HL-60 (cell line): ENCODE measurements at regions not wholly inside any gene's neighbourhood (a gene's known extent, or its start where the extent isn't known, plus 50 kb on each side); places are given as distances from the start of the nearest gene placed in this dataset.

Experiments used
- DNase-seq, 2 experiments: peaks; one replicate each; pipeline ENCODE4 v3.0.0-alpha.2; 2010 to 2020; ENCODE audit warnings: low read depth in 1 of 2, low spot score in 1 of 2
- H3K27ac ChIP-seq: fragments of 250-450 bp; sonication (Bioruptor Pico); replicated peaks from 2 replicates; pipeline ENCODE4 v1.5.1; 2020; ENCODE audit warnings: mild to moderate bottlenecking, moderate library complexity
- H3K27me3 ChIP-seq: fragments of 250-450 bp; sonication (Bioruptor Pico); 2 replicates; pipeline ENCODE4 v1.5.1; 2021; ENCODE audit warnings: mild to moderate bottlenecking, moderate library complexity; ENCODE audit not compliant: insufficient read depth, poor library complexity, severe bottlenecking
- H3K4me3 ChIP-seq: replicated peaks from 2 replicates; pipeline ENCODE4 v1.5.1; 2011; ENCODE audit warnings: mild to moderate bottlenecking, control low read depth, low read length; ENCODE audit not compliant: insufficient read depth
- CTCF ChIP-seq: IDR thresholded peaks from one replicate; pipeline ENCODE4 v1.5.1; 2011; ENCODE audit warnings: low read length, control low read depth, inconsistent platforms; ENCODE audit not compliant: insufficient read depth
- GABPA ChIP-seq: IDR thresholded peaks from 2 replicates; pipeline ENCODE4 v1.6.1; 2012; ENCODE audit warnings: low read depth
- POLR2AphosphoS5 ChIP-seq: IDR thresholded peaks from 2 replicates; pipeline ENCODE4 v1.6.1; 2012; ENCODE audit warnings: low read depth
- REST ChIP-seq: IDR thresholded peaks from 2 replicates; pipeline ENCODE4 v1.6.1; 2012; ENCODE audit warnings: low read depth; ENCODE audit not compliant: insufficient replicate concordance
- SPI1 ChIP-seq: IDR thresholded peaks from 2 replicates; pipeline ENCODE4 v1.6.1; 2012; ENCODE audit warnings: low read depth, mild to moderate bottlenecking, borderline replicate concordance

GRCh38 chr5:117803533-117803932 is 1184.8 kb downstream of the DTWD2 start:
- H3K27me3 ChIP-seq, result no peaks in the 10 kb centered on the region
- no peak overlapping the region for H3K4me3 ChIP-seq
- DNase-seq, result no peak
- TF ChIP-seq GABPA (no peak), REST (no peak), POLR2AphosphoS5 (no peak), SPI1 (no peak)
- no peak overlapping the region for H3K27ac ChIP-seq

GRCh38 chr5:117801583-117801982 is 1186.8 kb downstream of the DTWD2 start:
- no peak overlapping the region for H3K27ac ChIP-seq
- TF ChIP-seq REST (no peak), POLR2AphosphoS5 (no peak), SPI1 (no peak), GABPA (no peak), CTCF (no peak)
- no peak overlapping the region for H3K4me3 ChIP-seq
- no peaks in the 10 kb centered on the region for H3K27me3 ChIP-seq
- no peak for DNase-seq

GRCh38 chr5:117800261-117800660 is 1188.1 kb downstream of the DTWD2 start:
- no peak for DNase-seq
- TF ChIP-seq REST, result no peak
- H3K4me3 ChIP-seq, result no peak overlapping the region
- H3K27me3 ChIP-seq, result no peaks in the 10 kb centered on the region
- no peak overlapping the region for H3K27ac ChIP-seq

- H3K4me3 ChIP-seq, result no peak overlapping the region
- no peaks in the 10 kb centered on the region for H3K27me3 ChIP-seq
- no peak for DNase-seq
- TF ChIP-seq SPI1 (no peak), REST (no peak), CTCF (no peak), GABPA (no peak), POLR2AphosphoS5 (no peak)
- H3K27ac ChIP-seq, result no peak overlapping the region
Measured at GRCh38 chr5:117794847-117795246, 1193.5 kb downstream of the DTWD2 start.
